ENCODE measurements at regions not wholly inside any gene's neighbourhood (a gene's known extent, or its start where the extent isn't known, plus 50 kb on each side); places are given as distances from the start of the nearest gene placed in this dataset.

- TF ChIP-seq CTCF (IDR thresholded peaks at IDR 0.05) (no peak), POLR2A (IDR thresholded peaks at IDR 0.05) (no peak), POLR2AphosphoS5 (IDR thresholded peaks at IDR 0.05) (no peak), EP300 (IDR thresholded peaks at IDR 0.05) (no peak)
Measured at GRCh38 chr4:104063341-104063740, 343.6 kb upstream of the TACR3 start.

Data from stomach (tissue), 4 donors.